D721Med (cell line): ENCODE measurements at regions not wholly inside any gene's neighbourhood (a gene's known extent, or its start where the extent isn't known, plus 50 kb on each side); places are given as distances from the start of the nearest gene placed in this dataset.

Experiments used
- DNase-seq: peaks from one replicate; pipeline ENCODE4 v3.0.0; 2011; ENCODE audit warnings: low spot score; ENCODE audit not compliant: insufficient read length
- FAIRE-seq: peaks from 2 replicates; lab custom pipeline; 2011; peaks lifted over from hg19 to GRCh38; lab: Jason Lieb, UNC
- TF ChIP-seq, protein P1 (sequence below): IDR thresholded peaks from 2 replicates; pipeline ENCODE4 v1.5.1; 2012; ENCODE audit warnings: mild to moderate bottlenecking, control low read depth; ENCODE audit not compliant: insufficient read depth; ENCODE audit errors: missing control alignments

DNA sequence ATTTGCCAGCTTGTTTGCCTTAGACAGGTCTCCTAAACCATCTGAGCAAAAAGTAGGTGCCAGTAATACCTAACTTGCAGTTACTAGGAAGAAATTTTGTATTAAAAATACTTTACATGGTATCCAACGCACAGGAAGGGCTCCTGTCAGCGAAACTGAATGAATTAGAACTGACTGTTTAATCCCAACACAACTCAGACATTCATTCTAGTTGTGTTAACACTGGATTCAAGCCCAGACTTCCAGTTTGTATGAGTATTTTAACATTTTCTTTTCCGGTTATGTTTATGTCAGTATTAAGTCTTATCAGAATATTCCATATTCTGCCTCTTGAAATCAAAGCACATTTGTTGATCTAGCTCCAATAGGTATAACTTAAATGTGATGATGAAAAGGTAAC is 82.0 kb upstream of the SOX2 start:
- DNase-seq (no peak), FAIRE-seq (no peak)
- TF ChIP-seq, protein P1, sequence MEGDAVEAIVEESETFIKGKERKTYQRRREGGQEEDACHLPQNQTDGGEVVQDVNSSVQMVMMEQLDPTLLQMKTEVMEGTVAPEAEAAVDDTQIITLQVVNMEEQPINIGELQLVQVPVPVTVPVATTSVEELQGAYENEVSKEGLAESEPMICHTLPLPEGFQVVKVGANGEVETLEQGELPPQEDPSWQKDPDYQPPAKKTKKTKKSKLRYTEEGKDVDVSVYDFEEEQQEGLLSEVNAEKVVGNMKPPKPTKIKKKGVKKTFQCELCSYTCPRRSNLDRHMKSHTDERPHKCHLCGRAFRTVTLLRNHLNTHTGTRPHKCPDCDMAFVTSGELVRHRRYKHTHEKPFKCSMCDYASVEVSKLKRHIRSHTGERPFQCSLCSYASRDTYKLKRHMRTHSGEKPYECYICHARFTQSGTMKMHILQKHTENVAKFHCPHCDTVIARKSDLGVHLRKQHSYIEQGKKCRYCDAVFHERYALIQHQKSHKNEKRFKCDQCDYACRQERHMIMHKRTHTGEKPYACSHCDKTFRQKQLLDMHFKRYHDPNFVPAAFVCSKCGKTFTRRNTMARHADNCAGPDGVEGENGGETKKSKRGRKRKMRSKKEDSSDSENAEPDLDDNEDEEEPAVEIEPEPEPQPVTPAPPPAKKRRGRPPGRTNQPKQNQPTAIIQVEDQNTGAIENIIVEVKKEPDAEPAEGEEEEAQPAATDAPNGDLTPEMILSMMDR: no peak

DNA sequence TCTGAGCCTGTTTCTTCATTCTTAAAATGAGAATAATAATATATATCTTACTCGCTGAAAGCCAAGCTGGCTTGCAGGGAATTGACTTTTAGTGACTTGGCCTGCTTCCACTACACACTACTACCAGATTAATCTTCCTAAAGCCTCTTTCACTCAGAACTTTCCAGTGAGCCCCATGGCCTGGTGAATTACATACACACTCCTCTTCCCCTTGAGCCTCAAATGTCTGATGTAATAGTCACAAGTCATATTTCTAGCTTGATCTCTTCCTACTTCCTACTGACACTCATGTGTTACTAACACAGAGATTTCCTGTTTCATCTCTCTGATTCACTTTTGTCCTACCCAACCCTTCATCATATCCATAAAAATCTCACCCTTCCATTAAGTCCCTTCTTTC is 82.7 kb upstream of the SOX2 start:
- TF ChIP-seq, protein P1: no peak
- DNase-seq (no peak), FAIRE-seq (no peak)

DNA sequence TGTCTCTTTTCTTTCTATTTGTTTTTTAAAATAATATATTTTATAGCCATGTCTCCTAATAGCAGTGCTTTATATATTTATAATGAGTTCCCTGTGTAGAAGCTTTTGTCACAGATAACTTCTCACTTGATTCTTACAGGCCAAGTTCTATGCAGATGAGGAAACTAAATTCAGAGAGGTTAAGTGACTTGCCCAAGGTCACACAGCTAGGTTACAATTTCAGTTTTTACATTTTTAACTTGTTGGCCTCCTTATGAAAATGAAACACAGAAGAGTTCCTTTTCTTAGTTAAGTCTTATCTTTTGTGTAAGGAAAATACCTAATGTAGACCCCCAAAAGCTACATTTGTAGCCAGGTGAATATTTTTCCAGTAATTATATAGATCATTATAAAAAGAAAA is 83.3 kb upstream of the SOX2 start:
- no peak for DNase-seq
- FAIRE-seq: no peak
- TF ChIP-seq, protein P1: no peak

DNA sequence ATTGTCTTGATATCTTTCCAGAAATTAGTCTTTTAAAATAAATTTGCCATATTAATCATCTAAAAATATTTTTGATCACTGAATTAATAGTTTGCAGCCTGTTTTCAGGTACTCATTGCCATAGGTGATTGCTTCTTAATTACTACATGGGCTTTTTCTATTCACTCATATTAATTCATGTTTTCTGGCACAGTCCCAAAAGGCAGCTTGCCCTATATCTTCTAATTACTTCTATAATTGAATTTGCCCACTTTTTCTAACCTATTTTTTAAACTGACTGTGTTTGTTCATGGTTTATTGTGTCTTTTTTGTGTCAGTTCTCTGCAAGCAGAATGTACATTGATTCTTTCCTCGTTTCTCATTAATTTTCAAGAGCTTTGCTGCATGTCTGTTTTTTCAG is 85.7 kb upstream of the SOX2 start:
- FAIRE-seq (no peak), DNase-seq (no peak)
- TF ChIP-seq, protein P1: no peak

DNA sequence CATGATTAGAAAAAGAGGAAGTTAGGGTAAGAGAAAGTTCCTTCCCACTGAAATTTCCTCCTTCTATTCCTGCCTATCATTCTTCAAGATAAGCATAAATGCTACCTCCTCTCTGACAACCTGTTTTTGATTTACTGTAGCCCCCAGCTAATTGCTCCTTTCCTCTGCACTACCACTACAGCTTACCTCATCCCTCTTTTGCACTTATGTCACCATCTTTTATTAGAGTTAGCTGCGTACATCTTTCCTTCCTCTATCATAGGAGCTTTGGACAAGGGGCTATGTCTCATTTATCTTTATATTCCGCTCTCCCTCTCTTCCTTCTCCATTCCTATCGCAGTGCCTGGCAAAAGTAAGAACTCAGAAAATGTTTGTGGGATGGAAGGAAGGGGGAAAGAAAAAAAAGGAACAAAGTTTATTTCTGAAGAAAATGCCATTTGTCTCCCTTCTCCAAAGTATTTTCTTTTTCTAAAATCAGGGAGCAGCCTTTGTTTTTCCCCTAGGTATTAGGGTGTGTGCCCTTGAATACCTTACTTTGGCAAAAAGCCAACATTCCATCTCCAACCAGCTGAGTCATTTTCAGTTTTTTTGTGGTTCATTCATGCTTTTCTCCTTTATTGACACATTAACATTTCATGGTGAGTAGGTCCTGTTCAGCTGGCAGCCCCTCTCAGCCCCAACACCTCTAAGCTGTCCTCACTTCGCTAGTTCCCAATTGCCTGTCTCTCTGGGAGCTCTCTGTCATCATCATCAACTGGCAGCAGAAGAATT is 87.6 kb upstream of the SOX2 start:
- TF ChIP-seq, protein P1: no peak
- no peak for DNase-seq
- no peak for FAIRE-seq

DNA sequence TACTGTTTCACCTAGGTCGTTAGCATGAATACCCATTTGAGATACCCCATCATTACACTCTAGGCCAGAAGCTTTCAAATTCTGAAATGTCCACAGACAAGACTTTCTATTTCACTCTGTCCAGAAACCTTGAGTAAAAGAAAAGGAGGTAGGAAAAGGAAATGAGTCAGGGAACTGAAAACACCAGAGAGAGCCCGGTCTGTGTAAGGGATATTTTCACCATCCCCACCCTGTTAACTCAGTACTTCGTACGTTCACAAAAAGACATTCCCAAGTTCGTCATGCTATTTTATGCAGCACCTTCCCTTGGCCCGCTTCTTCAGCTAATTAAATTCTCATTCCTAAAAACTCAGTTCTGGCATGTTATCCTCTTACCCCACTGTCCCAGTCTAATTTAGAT is 89.4 kb upstream of the SOX2 start:
- TF ChIP-seq, protein P1: no peak
- FAIRE-seq (no peak), DNase-seq (no peak)

DNA sequence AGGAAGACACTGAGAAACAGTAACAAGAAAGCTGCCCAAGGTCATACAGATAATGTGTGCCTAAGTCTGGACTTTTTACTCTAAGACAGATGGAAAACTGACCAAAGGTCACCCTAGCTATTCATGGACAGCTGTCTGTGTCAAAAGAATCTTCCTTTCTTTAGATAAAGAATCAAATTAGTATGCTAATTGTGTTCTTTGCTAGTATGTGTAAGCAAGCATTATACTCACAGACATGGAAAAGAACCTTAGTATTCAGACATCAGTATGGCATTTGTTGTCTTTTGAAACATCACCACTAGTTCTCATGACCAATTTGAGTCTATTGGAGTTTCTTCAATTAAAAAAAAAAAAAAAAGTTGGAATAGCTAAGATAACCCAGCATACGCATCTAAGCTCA is 91.8 kb upstream of the SOX2 start:
- no peak for DNase-seq
- TF ChIP-seq, protein P1: no peak
- FAIRE-seq: no peak
